Lung (tissue), 11 donors: ENCODE measurements at regions not wholly inside any gene's neighbourhood (a gene's known extent, or its start where the extent isn't known, plus 50 kb on each side); places are given as distances from the start of the nearest gene placed in this dataset.
A peak's percentile ranks its signal among the peaks of the same experiment; 100 is the strongest.

Source experiments
- ATAC-seq: fragments of 200-7000 bp; cut with Tn5 transposase; one replicate; pipeline ENCODE4 v1.9.1; 2020; ENCODE audit warnings: moderate number of reproducible peaks; ENCODE audit not compliant: insufficient read depth, low FRiP score
- DNase-seq, 3 donors: peaks; one replicate each; pipeline ENCODE4 v3.0.0-alpha.2; 2013 to 2017
- H3K27ac ChIP-seq, 2 donors: one replicate each; pipeline ENCODE4 v1.5.1; 2013; ENCODE audit warnings: mild to moderate bottlenecking in 2 of 2, moderate library complexity in 2 of 2, control low read depth in 1 of 2, inconsistent platforms in 1 of 2, low read depth in 1 of 2, low read length in 1 of 2
- H3K27me3 ChIP-seq, 3 donors: one replicate each; pipeline ENCODE4 v1.5.1; 2013; ENCODE audit warnings: low read length in 2 of 3; ENCODE audit not compliant: control insufficient read depth in 3 of 3, insufficient read depth in 3 of 3
- H3K36me3 ChIP-seq, 4 donors: one replicate each; pipeline ENCODE4 v1.5.1; 2013; ENCODE audit warnings: low read length in 4 of 4, mild to moderate bottlenecking in 1 of 4, moderate library complexity in 1 of 4; ENCODE audit not compliant: control insufficient read depth in 4 of 4, insufficient read depth in 4 of 4
- H3K4me1 ChIP-seq, 5 donors: one replicate each; pipeline ENCODE4 v1.5.1; 2013; ENCODE audit warnings: low read length in 5 of 5, mild to moderate bottlenecking in 2 of 5, moderate library complexity in 1 of 5; ENCODE audit not compliant: control insufficient read depth in 5 of 5, insufficient read depth in 5 of 5
- H3K4me3 ChIP-seq: one replicate; pipeline ENCODE4 v1.5.1; 2013; ENCODE audit warnings: mild to moderate bottlenecking, control low read depth, moderate library complexity
- H3K9ac ChIP-seq, 2 donors: one replicate each; pipeline ENCODE4 v1.5.1; 2013; ENCODE audit warnings: low read length in 2 of 2, control low read depth in 1 of 2; ENCODE audit not compliant: insufficient read depth in 1 of 2
- H3K9me3 ChIP-seq, 4 donors: one replicate each; pipeline ENCODE4 v1.5.1; 2013; ENCODE audit warnings: low read length in 3 of 4, mild to moderate bottlenecking in 1 of 4, moderate library complexity in 1 of 4; ENCODE audit not compliant: control insufficient read depth in 4 of 4, insufficient read depth in 3 of 4
- CTCF ChIP-seq: IDR thresholded peaks from 2 replicates; pipeline ENCODE4 v1.5.1; 2012; ENCODE audit warnings: mild to moderate bottlenecking; ENCODE audit errors: control extremely low read depth, extremely low read depth
- WGBS, 2 donors: extraction: QIAGEN DNeasy Blood & Tissue Kit; methylation state at CpG; one replicate each; pipeline ENCODE4 v1.1.7; 2013; 5-methylcytosine and 5-hydroxymethylcytosine counted together
- donor health status: control.
- donor health status: control.
- donor health status: Bipolar disorder and iron deficiency.
- donor health status: healthy.
- donor health status: DM: yes; HTN: yes; CAD: no.

GRCh38 chr12:87849074-87849473 is 180.1 kb downstream of the C12orf50 start:
- Histone ChIP-seq H3K4me1 (peaks cover 0 to 3% (median 0%) of the 10 kb centered on the region in 5 donors), H3K27me3 (no peaks in the 10 kb centered on the region), H3K27ac (no peak overlapping the region), H3K9me3 (no peaks in the 10 kb centered on the region), H3K36me3 (no peaks in the 10 kb centered on the region), H3K4me3 (no peak overlapping the region), H3K9ac (no peak overlapping the region)
- no peak for TF ChIP-seq CTCF
- 67 to 75% methylated on average over 2 of the region's 2 CpGs for WGBS, 2 donors
- DNase-seq (no peak), ATAC-seq (no peak)

GRCh38 chr12:87848248-87848868 is 180.8 kb downstream of the C12orf50 start:
- Histone ChIP-seq H3K9me3 (no peaks in the 10 kb centered on the region), H3K27me3 (no peaks in the 10 kb centered on the region), H3K4me1 (peaks cover 0 to 3% (median 0%) of the 10 kb centered on the region in 5 donors), H3K9ac (no peak overlapping the region), H3K27ac (no peak overlapping the region), H3K4me3 (no peak overlapping the region), H3K36me3 (no peaks in the 10 kb centered on the region)
- 17 to 18% methylated on average over 2 of the region's 2 CpGs for WGBS, 2 donors
- ATAC-seq (peak; percentile 41), DNase-seq (peak; percentile 12 to 86 (median 80))
- peak; percentile 47 for TF ChIP-seq CTCF

- DNase-seq (no peak), ATAC-seq (no peak)
- Histone ChIP-seq H3K4me1 (peaks cover 0 to 3% (median 0%) of the 10 kb centered on the region in 5 donors), H3K9ac (no peak overlapping the region), H3K9me3 (no peaks in the 10 kb centered on the region), H3K4me3 (no peak overlapping the region), H3K27ac (no peak overlapping the region), H3K27me3 (no peaks in the 10 kb centered on the region), H3K36me3 (no peaks in the 10 kb centered on the region)
- TF ChIP-seq CTCF: no peak
- WGBS, 2 donors: 76 to 81% methylated on average over 4 of the region's 4 CpGs
Measured at GRCh38 chr12:87847147-87847546, 182.1 kb downstream of the C12orf50 start.

GRCh38 chr12:87846045-87846444 is 183.2 kb downstream of the C12orf50 start:
- H3K27ac ChIP-seq: no peak overlapping the region
- TF ChIP-seq CTCF: no peak
- H3K27me3 ChIP-seq: no peaks in the 10 kb centered on the region
- ATAC-seq (no peak), DNase-seq (no peak)
- no peak overlapping the region for H3K4me3 ChIP-seq
- H3K4me1 ChIP-seq: peaks cover 0 to 3% (median 0%) of the 10 kb centered on the region in 5 donors
- no peaks in the 10 kb centered on the region for H3K36me3 ChIP-seq
- 38 to 57% methylated on average over 2 of the region's 2 CpGs for WGBS, 2 donors
- no peaks in the 10 kb centered on the region for H3K9me3 ChIP-seq
- no peak overlapping the region for H3K9ac ChIP-seq
